ENCODE measurements at regions not wholly inside any gene's neighbourhood (a gene's known extent, or its start where the extent isn't known, plus 50 kb on each side); places are given as distances from the start of the nearest gene placed in this dataset.
"Not testable (repeated sequence)": the region's sequence is repeated elsewhere in the genome, so short reads cannot be mapped to it uniquely, and the experiment has no call there.

- Histone ChIP-seq H3K4me1 (ENCODE audit: control insufficient read depth in 1 of 2, insufficient read depth in 1 of 2, low read depth in 1 of 2, low read length in 1 of 2) (no peaks in the 10 kb centered on the region), H3K9me3 (no peaks in the 10 kb centered on the region), H3K27ac (no peak overlapping the region), H3K27me3 (peaks cover 15% of the 10 kb centered on the region), H3K36me3 (no peaks in the 10 kb centered on the region), H3K4me3 (ENCODE audit: low read depth in 1 of 2, low read length in 1 of 2) (no peak overlapping the region)
- no peak for TF ChIP-seq CTCF (IDR thresholded peaks at IDR 0.05)
Observed at GRCh38 chr11:69876013-69876412, 56.8 kb upstream of the FGF3 start.

- TF ChIP-seq CTCF (IDR thresholded peaks at IDR 0.05): no peak
- H3K4me3 ChIP-seq (ENCODE audit: low read depth in 1 of 2, low read length in 1 of 2): no peak overlapping the region
- no peaks in the 10 kb centered on the region for H3K9me3 ChIP-seq
- no peak overlapping the region for H3K27ac ChIP-seq
- H3K36me3 ChIP-seq: no peaks in the 10 kb centered on the region
- peaks cover 15% of the 10 kb centered on the region for H3K27me3 ChIP-seq
- no peaks in the 10 kb centered on the region for H3K4me1 ChIP-seq (ENCODE audit: control insufficient read depth in 1 of 2, insufficient read depth in 1 of 2, low read depth in 1 of 2, low read length in 1 of 2)
Observed at GRCh38 chr11:69877235-69877634, 58.0 kb upstream of the FGF3 start.

GRCh38 chr11:69877704-69878103, 58.5 kb upstream of the FGF3 start:
- peaks cover 15% of the 10 kb centered on the region for H3K27me3 ChIP-seq
- H3K4me3 ChIP-seq (ENCODE audit: low read depth in 1 of 2, low read length in 1 of 2); H3K27ac ChIP-seq; H3K4me1 ChIP-seq (ENCODE audit: control insufficient read depth in 1 of 2, insufficient read depth in 1 of 2, low read depth in 1 of 2, low read length in 1 of 2); H3K9me3 ChIP-seq; H3K36me3 ChIP-seq: not testable (repeated sequence)

GRCh38 chr11:69878144-69878883, 59.1 kb upstream of the FGF3 start:
- Histone ChIP-seq H3K27ac (no peak overlapping the region), H3K4me3 (ENCODE audit: low read depth in 1 of 2, low read length in 1 of 2) (no peak overlapping the region), H3K9me3 (no peaks in the 10 kb centered on the region), H3K36me3 (no peaks in the 10 kb centered on the region), H3K27me3 (peaks cover 15% of the 10 kb centered on the region), H3K4me1 (ENCODE audit: control insufficient read depth in 1 of 2, insufficient read depth in 1 of 2, low read depth in 1 of 2, low read length in 1 of 2) (no peaks in the 10 kb centered on the region)
- TF ChIP-seq CTCF (IDR thresholded peaks at IDR 0.05): no peak

GRCh38 chr11:69878927-69879728, 59.9 kb upstream of the FGF3 start:
- Histone ChIP-seq H3K4me3 (ENCODE audit: low read depth in 1 of 2, low read length in 1 of 2) (no peak overlapping the region), H3K27ac (no peak overlapping the region), H3K9me3 (no peaks in the 10 kb centered on the region), H3K27me3 (peaks cover 11% of the 10 kb centered on the region), H3K36me3 (no peaks in the 10 kb centered on the region), H3K4me1 (ENCODE audit: control insufficient read depth in 1 of 2, insufficient read depth in 1 of 2, low read depth in 1 of 2, low read length in 1 of 2) (no peaks in the 10 kb centered on the region)
- TF ChIP-seq CTCF (IDR thresholded peaks at IDR 0.05): no peak

- Histone ChIP-seq H3K27me3 (peaks cover 6% of the 10 kb centered on the region), H3K27ac (no peak overlapping the region), H3K36me3 (no peaks in the 10 kb centered on the region), H3K4me1 (ENCODE audit: control insufficient read depth in 1 of 2, insufficient read depth in 1 of 2, low read depth in 1 of 2, low read length in 1 of 2) (no peaks in the 10 kb centered on the region), H3K9me3 (no peaks in the 10 kb centered on the region), H3K4me3 (ENCODE audit: low read depth in 1 of 2, low read length in 1 of 2) (no peak overlapping the region)
- TF ChIP-seq CTCF (IDR thresholded peaks at IDR 0.05): no peak
Observed at GRCh38 chr11:69879729-69880005, 60.5 kb upstream of the FGF3 start.
